GM12892 (cell line): ENCODE measurements at regions not wholly inside any gene's neighbourhood (a gene's known extent, or its start where the extent isn't known, plus 50 kb on each side); places are given as distances from the start of the nearest gene placed in this dataset.

Source experiments
- POLR2A ChIP-seq: IDR thresholded peaks from 2 replicates; pipeline ENCODE4 v1.6.1; 2011; ENCODE audit warnings: low read depth, low read length, control low read depth
- POLR2AphosphoS5 ChIP-seq: IDR thresholded peaks from 2 replicates; pipeline ENCODE4 v1.6.1; 2011; ENCODE audit warnings: low read depth, low read length, control low read depth

GRCh38 chr4:187232196-187232595 lies 508.5 kb upstream of the FAT1 start:
- TF ChIP-seq POLR2AphosphoS5 (no peak), POLR2A (no peak)
